ELR (cell line): ENCODE measurements at regions not wholly inside any gene's neighbourhood (a gene's known extent, or its start where the extent isn't known, plus 50 kb on each side); places are given as distances from the start of the nearest gene placed in this dataset.

ENCODE experiments used
- DNase-seq: peaks from one replicate; pipeline ENCODE4 v3.0.0-alpha.2; 2015; ENCODE audit warnings: low read depth

GRCh38 chr2:120455390-120455789, 109.5 kb downstream of the INHBB start:
- peak; percentile 33 for DNase-seq

DNA sequence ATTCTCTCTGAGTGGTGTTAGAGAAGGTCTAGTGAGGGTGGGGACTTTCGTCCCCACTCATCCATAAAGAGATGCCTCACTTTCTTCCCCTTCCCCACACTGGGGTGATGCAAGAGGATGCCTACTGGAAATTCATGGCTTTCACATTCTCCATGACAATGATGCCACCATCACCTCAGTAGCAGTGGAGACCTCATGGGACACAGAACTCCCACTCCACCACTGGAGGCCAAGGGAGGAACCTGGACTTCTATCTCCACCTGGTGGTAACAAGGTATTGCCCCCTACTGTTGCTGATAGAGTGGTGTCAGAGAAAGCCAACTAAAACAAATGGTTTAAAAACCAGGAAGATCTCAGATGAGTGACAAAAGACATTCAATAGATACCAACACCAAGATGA, 110.9 kb downstream of the INHBB start:
- no peak for DNase-seq

GRCh38 chr2:120460511-120460910, 114.6 kb downstream of the INHBB start:
- no peak for DNase-seq

GRCh38 chr2:120461092-120461491, 115.2 kb downstream of the INHBB start:
- no peak for DNase-seq

- no peak for DNase-seq
These were observed 115.9 kb downstream of the INHBB start for GRCh38 chr2:120461546-120462537.

GRCh38 chr2:120463527-120463926, 117.6 kb downstream of the INHBB start:
- DNase-seq, result no peak

GRCh38 chr2:120463996-120464395, 118.1 kb downstream of the INHBB start:
- no peak for DNase-seq

DNA sequence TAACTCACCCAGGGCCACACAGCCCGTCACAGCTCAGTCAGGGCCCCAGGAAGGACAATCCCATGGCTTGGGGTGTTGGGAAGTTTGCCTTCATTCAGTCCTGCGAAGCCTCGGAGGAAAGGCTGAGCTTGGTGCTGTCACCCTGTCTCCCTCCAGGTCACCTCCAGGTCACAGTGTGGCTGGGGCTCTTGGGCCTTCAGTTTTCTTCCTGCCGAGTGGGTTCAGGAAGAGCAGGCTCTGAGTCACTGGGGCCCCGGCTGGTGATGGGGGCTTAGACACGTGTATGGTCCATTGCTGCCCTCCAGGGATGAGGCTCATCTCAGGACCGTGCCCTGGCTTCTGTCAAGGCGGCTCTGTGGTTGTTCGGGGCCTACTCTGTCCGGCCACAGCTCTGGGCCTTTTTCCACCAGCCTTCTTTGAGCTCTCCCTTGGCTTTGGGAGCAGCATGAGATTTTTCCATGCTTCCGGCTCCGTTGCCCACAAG, 118.6 kb downstream of the INHBB start:
- DNase-seq, result peak; percentile 35

DNA sequence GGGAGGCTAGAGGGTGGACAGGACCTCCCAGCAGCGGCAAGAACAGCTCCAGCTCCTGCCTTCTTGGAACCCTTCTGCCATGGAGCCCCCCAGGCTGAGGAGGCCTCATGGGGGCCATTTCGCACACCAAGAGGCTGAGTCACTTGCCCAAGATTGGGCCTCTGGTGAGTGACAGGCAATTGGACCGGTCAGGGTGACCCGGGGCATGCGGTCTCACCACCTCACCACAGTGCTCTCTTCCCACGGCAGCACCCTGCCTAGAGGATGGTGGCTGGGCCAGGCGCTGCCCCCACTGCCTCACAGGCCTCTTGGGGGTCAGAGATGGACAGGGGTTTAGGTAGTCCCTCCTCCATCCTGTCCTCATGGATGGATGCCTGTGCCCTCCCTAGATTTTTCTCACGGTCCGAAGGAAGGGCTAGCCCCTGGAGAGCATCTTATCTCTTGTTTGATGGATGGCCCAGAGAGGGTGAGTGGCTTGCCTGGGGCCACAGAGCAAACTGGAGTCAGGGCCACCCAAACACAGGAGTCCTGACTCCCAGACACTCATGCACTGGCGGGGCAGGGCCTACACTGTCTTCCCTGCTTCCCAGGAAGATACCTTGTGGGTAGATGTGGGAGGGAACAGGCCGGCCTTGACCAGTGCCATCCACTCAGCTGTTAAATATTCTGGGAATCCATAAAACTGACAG, 119.2 kb downstream of the INHBB start:
- no peak for DNase-seq

GRCh38 chr2:120465701-120465988, 119.7 kb downstream of the INHBB start:
- no peak for DNase-seq

GRCh38 chr2:120465989-120466703, 120.2 kb downstream of the INHBB start:
- no peak for DNase-seq

- DNase-seq, result no peak
These were observed 120.7 kb downstream of the INHBB start for GRCh38 chr2:120466704-120467054.

GRCh38 chr2:120468136-120468535, 122.2 kb downstream of the INHBB start:
- no peak for DNase-seq

DNA sequence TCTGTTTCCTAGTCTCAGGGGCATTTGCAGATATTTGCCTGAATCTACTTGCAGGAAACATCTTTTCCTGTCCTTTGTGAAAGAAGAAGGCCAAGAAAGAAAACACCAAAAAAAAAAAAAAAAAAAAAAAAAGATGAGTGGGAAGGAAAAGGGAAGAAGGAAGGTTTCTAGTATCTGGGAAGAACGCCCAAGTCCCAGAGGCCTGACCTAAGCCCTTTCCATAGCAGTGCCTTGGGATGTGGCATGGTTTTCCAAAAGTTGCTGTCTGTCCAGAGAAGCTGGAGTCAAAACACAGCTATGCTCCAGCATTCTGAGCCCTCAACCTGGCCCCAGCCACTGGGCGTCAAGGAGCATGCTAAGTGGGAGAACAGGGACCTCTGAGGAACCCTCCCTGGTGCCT, 123.5 kb downstream of the INHBB start:
- no peak for DNase-seq

DNA sequence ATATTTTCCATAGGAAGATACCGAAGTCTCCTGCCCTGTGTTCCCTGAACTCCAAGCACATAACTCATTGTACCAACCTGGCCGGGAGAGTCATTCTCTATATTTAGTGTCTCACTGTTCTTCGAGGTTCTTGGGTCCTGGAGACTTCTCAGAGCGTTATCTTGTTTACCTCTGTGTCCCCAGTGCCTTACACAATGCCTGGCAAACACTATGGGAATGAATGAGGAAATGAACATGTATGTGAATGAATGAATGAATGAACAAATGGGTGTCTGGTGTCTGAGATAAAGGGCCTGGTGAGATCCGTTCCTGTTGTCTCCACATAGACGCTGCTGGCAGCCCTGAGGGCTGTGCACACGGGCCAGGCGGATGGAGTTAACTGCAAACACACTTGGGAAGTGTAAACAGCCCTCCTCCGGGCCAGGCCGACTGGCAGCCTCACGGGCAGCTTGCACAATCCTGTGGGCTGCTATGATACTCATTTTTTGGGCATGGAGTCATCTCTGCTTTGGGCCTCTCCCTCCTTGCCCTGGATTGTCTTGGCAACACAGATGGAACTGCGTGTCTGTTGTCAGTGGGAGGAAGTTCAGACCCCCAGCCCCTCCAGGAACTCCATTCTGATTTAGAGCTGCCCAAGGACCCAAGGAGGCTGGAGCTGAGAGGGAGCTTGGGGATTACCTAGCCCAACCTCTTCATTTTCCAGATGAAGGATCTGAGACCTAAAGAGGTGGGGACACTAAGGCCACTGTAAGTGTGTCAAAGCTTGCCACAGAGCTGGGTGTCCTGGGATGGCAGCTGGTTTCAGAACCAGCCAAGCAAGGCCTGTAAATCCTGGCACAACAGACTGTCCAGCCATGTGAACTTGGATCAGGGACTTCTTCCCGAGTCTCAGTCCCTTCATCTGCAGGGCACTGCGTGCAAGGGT, 124.4 kb downstream of the INHBB start:
- peak; percentile 90 for DNase-seq

- no peak for DNase-seq
These were observed 125.2 kb downstream of the INHBB start for GRCh38 chr2:120471166-120471565.

- peak; percentile 47 for DNase-seq
These were observed 126.1 kb downstream of the INHBB start for GRCh38 chr2:120472031-120472430.

- no peak for DNase-seq
These were observed 127.0 kb downstream of the INHBB start for GRCh38 chr2:120472891-120473309.

GRCh38 chr2:120473522-120474271, 127.8 kb downstream of the INHBB start:
- no peak for DNase-seq

GRCh38 chr2:120474486-120474885, 128.6 kb downstream of the INHBB start:
- DNase-seq, result no peak

GRCh38 chr2:120476141-120476540, 130.2 kb downstream of the INHBB start:
- DNase-seq, result no peak
